Gastroesophageal sphincter (tissue), 4 donors: ENCODE measurements at regions not wholly inside any gene's neighbourhood (a gene's known extent, or its start where the extent isn't known, plus 50 kb on each side); places are given as distances from the start of the nearest gene placed in this dataset.

ENCODE experiments used
- ATAC-seq: fragments of 150-250 bp; one replicate; pipeline ENCODE4 v1.9.1; 2016; ENCODE audit warnings: mild to moderate bottlenecking, moderate library complexity
- H3K27ac ChIP-seq, 4 donors: fragments of 200-600 bp; sonication (generic) in 3 of 4; 1 replicate in 3 of 4; 2 replicates in 1 of 4; pipeline ENCODE4 v1.5.1; 2016 to 2019
- H3K27me3 ChIP-seq: fragments of 200-600 bp; sonication (generic); one replicate; pipeline ENCODE4 v1.5.1; 2019
- H3K36me3 ChIP-seq, 2 donors: fragments of 200-600 bp; sonication (generic); one replicate each; pipeline ENCODE4 v1.5.1; 2019; ENCODE audit warnings: control low read depth in 1 of 2
- H3K4me1 ChIP-seq, 3 donors: fragments of 200-600 bp; sonication (generic); 1 replicate in 2 of 3; 2 replicates in 1 of 3; pipeline ENCODE4 v1.5.1; 2016 to 2019; ENCODE audit warnings: control low read depth in 2 of 3
- H3K4me3 ChIP-seq, 2 donors: fragments of 200-600 bp; sonication (generic); one replicate each; pipeline ENCODE4 v1.5.1; 2019; ENCODE audit warnings: mild to moderate bottlenecking in 1 of 2, moderate library complexity in 1 of 2
- H3K9me3 ChIP-seq, 3 donors: fragments of 200-600 bp; sonication (generic); one replicate each; pipeline ENCODE4 v1.5.1; 2017 to 2019; ENCODE audit warnings: control low read depth in 2 of 3
- CTCF ChIP-seq, 4 experiments: fragments of 200-600 bp in 2 of 4; fragments of 450-650 bp in 2 of 4; sonication (generic) in 1 of 4; IDR thresholded peaks; one replicate each; pipeline ENCODE4 v1.5.1; 2017 to 2019; ENCODE audit warnings: antibody characterized with exemption in 4 of 4, mild to moderate bottlenecking in 2 of 4, moderate library complexity in 2 of 4
- EP300 ChIP-seq: sonication (generic); formaldehyde crosslinking; IDR thresholded peaks from one replicate; pipeline ENCODE4 v1.6.1; 2017; ENCODE audit warnings: antibody characterized with exemption, mild to moderate bottlenecking
- POLR2A ChIP-seq, 2 donors: fragments of 450-650 bp; IDR thresholded peaks; one replicate each; pipeline ENCODE4 v1.6.1; 2017; ENCODE audit warnings: antibody characterized with exemption in 2 of 2, mild to moderate bottlenecking in 2 of 2, moderate library complexity in 1 of 2
- POLR2AphosphoS5 ChIP-seq: sonication (generic); formaldehyde crosslinking; IDR thresholded peaks from one replicate; pipeline ENCODE4 v1.6.1; 2017; ENCODE audit warnings: antibody characterized with exemption
- WGBS, 2 donors: methylation state at CpG; one replicate each; pipeline ENCODE4 v1.1.5; 2018; ENCODE audit warnings: low coverage in 1 of 2; 5-methylcytosine and 5-hydroxymethylcytosine counted together

GRCh38 chr2:176531608-176532007 lies 262.4 kb downstream of the MTX2 start:
- Histone ChIP-seq H3K4me3 (no peak overlapping the region), H3K9me3 (no peaks in the 10 kb centered on the region), H3K4me1 (peaks cover 0 to 7% (median 0%) of the 10 kb centered on the region in 3 donors), H3K27ac (no peak overlapping the region), H3K36me3 (no peaks in the 10 kb centered on the region), H3K27me3 (no peaks in the 10 kb centered on the region)
- WGBS, 2 donors: 71 to 88% methylated on average over 4 of the region's 4 CpGs
- no peak for TF ChIP-seq EP300
- TF ChIP-seq POLR2AphosphoS5: no peak
- TF ChIP-seq CTCF (IDR thresholded peaks at IDR 0.05): no peak
- TF ChIP-seq POLR2A (IDR thresholded peaks at IDR 0.05): no peak
- no peak for ATAC-seq

GRCh38 chr2:176533505-176534193 lies 264.4 kb downstream of the MTX2 start:
- ATAC-seq: no peak
- Histone ChIP-seq H3K27me3 (peaks cover 6% of the 10 kb centered on the region), H3K4me1 (no peaks in the 10 kb centered on the region), H3K4me3 (no peak overlapping the region), H3K36me3 (no peaks in the 10 kb centered on the region), H3K9me3 (no peaks in the 10 kb centered on the region), H3K27ac (no peak overlapping the region)
- TF ChIP-seq CTCF (IDR thresholded peaks at IDR 0.05) (no peak), POLR2AphosphoS5 (no peak), POLR2A (IDR thresholded peaks at IDR 0.05) (no peak), EP300 (no peak)
- 76 to 86% methylated on average over 4 of the region's 4 CpGs for WGBS, 2 donors

GRCh38 chr2:176534798-176535466 lies 265.7 kb downstream of the MTX2 start:
- Histone ChIP-seq H3K36me3 (no peaks in the 10 kb centered on the region), H3K9me3 (no peaks in the 10 kb centered on the region), H3K27me3 (peaks cover 6% of the 10 kb centered on the region), H3K4me1 (no peaks in the 10 kb centered on the region), H3K27ac (peak overlapping the region in 1 of 4 donors; percentile 4), H3K4me3 (no peak overlapping the region)
- TF ChIP-seq POLR2A (IDR thresholded peaks at IDR 0.05): no peak
- no peak for TF ChIP-seq EP300
- TF ChIP-seq POLR2AphosphoS5: no peak
- no peak for TF ChIP-seq CTCF (IDR thresholded peaks at IDR 0.05)
- ATAC-seq: peak; percentile 41
- 61 to 68% methylated on average over 6 to 7 of the region's 9 CpGs for WGBS, 2 donors

GRCh38 chr2:176535467-176536113 lies 266.3 kb downstream of the MTX2 start:
- WGBS, 2 donors: 54 to 59% methylated on average over 5 of the region's 5 CpGs
- no peak for ATAC-seq
- no peaks in the 10 kb centered on the region for H3K4me1 ChIP-seq

More at GRCh38 chr2:176535467-176536113, 266.3 kb downstream of the MTX2 start:
- no peak overlapping the region for H3K4me3 ChIP-seq
- peak overlapping the region in 1 of 4 donors; percentile 4 for H3K27ac ChIP-seq
- TF ChIP-seq POLR2AphosphoS5 (no peak), POLR2A (IDR thresholded peaks at IDR 0.05) (no peak), EP300 (no peak), CTCF (IDR thresholded peaks at IDR 0.05) (no peak)
- peaks cover 6% of the 10 kb centered on the region for H3K27me3 ChIP-seq
- no peaks in the 10 kb centered on the region for H3K36me3 ChIP-seq
- H3K9me3 ChIP-seq: no peaks in the 10 kb centered on the region
